Liver (tissue), 3 donors: ENCODE measurements at regions not wholly inside any gene's neighbourhood (a gene's known extent, or its start where the extent isn't known, plus 50 kb on each side); places are given as distances from the start of the nearest gene placed in this dataset.

Experiments used
- HNF4A ChIP-seq, 2 donors: conservative IDR thresholded peaks; 2 replicates each; pipeline ENCODE4 v1.6.1; 2016; ENCODE audit warnings: antibody characterized with exemption in 2 of 2, mild to moderate bottlenecking in 2 of 2
- RAD21 ChIP-seq, 2 donors: IDR thresholded peaks; 2 replicates each; pipeline ENCODE4 v1.6.1; 2016; ENCODE audit warnings: antibody characterized with exemption in 2 of 2, mild to moderate bottlenecking in 2 of 2
- RXRA ChIP-seq, 2 donors: IDR thresholded peaks; 2 replicates each; pipeline ENCODE4 v1.6.1; 2017 to 2018; ENCODE audit warnings: antibody characterized with exemption in 2 of 2, mild to moderate bottlenecking in 1 of 2
- TAF1 ChIP-seq: conservative IDR thresholded peaks from 2 replicates; pipeline ENCODE4 v1.6.1; 2016; ENCODE audit warnings: antibody characterized with exemption, mild to moderate bottlenecking
- TF ChIP-seq, protein P1 (sequence below): fragments of 150-350 bp; IDR thresholded peaks from 2 replicates; pipeline ENCODE4 v1.5.1; 2017; ENCODE audit warnings: improper control_type of control experiment, low read depth, low read length; ENCODE audit not compliant: missing input control
- TF ChIP-seq, protein P2 (sequence below): IDR thresholded peaks from 2 replicates; pipeline ENCODE4 v1.6.1; 2016; ENCODE audit warnings: antibody characterized with exemption
- TF ChIP-seq, protein P3 (sequence below): IDR thresholded peaks from 2 replicates; pipeline ENCODE4 v1.6.1; 2016; ENCODE audit warnings: antibody characterized with exemption
- TF ChIP-seq, protein P4 (sequence below): IDR thresholded peaks from 2 replicates; pipeline ENCODE4 v1.6.1; 2016; ENCODE audit warnings: antibody characterized with exemption, mild to moderate bottlenecking
- donor health status: healthy.
- donor health status: healthy.

DNA sequence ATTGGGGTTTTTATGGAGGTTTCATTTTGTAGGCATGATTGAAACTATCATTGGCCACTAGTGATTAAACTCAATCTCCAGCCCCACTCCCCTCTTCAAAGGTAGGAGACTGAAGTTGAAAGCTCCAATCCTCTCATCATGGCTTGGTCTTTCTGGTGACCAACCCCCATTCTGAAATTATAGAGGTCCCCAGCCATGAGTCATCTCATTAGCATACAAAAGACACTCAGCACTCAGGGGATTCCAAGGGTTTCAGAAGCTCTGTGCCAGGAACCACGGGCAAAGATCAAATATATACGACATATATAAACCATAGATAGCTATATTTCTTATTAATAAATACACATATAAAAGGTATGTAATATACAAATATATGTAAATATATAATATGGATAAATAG lies 256.0 kb upstream of the POU3F3 start:
- TF ChIP-seq TAF1: no peak
- no peak for TF ChIP-seq HNF4A (conservative IDR thresholded peaks at IDR 0.05)
- no peak for TF ChIP-seq RAD21 (IDR thresholded peaks at IDR 0.05)
- TF ChIP-seq, protein P1, sequence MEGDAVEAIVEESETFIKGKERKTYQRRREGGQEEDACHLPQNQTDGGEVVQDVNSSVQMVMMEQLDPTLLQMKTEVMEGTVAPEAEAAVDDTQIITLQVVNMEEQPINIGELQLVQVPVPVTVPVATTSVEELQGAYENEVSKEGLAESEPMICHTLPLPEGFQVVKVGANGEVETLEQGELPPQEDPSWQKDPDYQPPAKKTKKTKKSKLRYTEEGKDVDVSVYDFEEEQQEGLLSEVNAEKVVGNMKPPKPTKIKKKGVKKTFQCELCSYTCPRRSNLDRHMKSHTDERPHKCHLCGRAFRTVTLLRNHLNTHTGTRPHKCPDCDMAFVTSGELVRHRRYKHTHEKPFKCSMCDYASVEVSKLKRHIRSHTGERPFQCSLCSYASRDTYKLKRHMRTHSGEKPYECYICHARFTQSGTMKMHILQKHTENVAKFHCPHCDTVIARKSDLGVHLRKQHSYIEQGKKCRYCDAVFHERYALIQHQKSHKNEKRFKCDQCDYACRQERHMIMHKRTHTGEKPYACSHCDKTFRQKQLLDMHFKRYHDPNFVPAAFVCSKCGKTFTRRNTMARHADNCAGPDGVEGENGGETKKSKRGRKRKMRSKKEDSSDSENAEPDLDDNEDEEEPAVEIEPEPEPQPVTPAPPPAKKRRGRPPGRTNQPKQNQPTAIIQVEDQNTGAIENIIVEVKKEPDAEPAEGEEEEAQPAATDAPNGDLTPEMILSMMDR: no peak
- TF ChIP-seq, protein P2, sequence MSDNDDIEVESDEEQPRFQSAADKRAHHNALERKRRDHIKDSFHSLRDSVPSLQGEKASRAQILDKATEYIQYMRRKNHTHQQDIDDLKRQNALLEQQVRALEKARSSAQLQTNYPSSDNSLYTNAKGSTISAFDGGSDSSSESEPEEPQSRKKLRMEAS: no peak
- TF ChIP-seq, protein P3, sequence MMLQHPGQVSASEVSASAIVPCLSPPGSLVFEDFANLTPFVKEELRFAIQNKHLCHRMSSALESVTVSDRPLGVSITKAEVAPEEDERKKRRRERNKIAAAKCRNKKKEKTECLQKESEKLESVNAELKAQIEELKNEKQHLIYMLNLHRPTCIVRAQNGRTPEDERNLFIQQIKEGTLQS: no peak
- TF ChIP-seq, protein P4, sequence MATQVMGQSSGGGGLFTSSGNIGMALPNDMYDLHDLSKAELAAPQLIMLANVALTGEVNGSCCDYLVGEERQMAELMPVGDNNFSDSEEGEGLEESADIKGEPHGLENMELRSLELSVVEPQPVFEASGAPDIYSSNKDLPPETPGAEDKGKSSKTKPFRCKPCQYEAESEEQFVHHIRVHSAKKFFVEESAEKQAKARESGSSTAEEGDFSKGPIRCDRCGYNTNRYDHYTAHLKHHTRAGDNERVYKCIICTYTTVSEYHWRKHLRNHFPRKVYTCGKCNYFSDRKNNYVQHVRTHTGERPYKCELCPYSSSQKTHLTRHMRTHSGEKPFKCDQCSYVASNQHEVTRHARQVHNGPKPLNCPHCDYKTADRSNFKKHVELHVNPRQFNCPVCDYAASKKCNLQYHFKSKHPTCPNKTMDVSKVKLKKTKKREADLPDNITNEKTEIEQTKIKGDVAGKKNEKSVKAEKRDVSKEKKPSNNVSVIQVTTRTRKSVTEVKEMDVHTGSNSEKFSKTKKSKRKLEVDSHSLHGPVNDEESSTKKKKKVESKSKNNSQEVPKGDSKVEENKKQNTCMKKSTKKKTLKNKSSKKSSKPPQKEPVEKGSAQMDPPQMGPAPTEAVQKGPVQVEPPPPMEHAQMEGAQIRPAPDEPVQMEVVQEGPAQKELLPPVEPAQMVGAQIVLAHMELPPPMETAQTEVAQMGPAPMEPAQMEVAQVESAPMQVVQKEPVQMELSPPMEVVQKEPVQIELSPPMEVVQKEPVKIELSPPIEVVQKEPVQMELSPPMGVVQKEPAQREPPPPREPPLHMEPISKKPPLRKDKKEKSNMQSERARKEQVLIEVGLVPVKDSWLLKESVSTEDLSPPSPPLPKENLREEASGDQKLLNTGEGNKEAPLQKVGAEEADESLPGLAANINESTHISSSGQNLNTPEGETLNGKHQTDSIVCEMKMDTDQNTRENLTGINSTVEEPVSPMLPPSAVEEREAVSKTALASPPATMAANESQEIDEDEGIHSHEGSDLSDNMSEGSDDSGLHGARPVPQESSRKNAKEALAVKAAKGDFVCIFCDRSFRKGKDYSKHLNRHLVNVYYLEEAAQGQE: no peak
- no peak for TF ChIP-seq RXRA (IDR thresholded peaks at IDR 0.05)
